GM19043 (cell line): ENCODE measurements at regions not wholly inside any gene's neighbourhood (a gene's known extent, or its start where the extent isn't known, plus 50 kb on each side); places are given as distances from the start of the nearest gene placed in this dataset.
"Not testable (repeated sequence)": the region's sequence is repeated elsewhere in the genome, so short reads cannot be mapped to it uniquely, and the experiment has no call there.

ENCODE experiments used
- ATAC-seq: cut with Tn5 transposase; IDR thresholded peaks from one replicate; pipeline ENCODE4 v1.9.1; 2021; ENCODE audit warnings: low read depth; ENCODE audit not compliant: unreplicated experiment

GRCh38 chr1:229156872-229157271, 114.0 kb upstream of the RAB4A start:
- ATAC-seq: no peak

GRCh38 chr1:229157480-229157879, 113.4 kb upstream of the RAB4A start:
- no peak for ATAC-seq

- no peak for ATAC-seq
Measured at GRCh38 chr1:229158341-229158921, 112.5 kb upstream of the RAB4A start.

- no peak for ATAC-seq
Measured at GRCh38 chr1:229158927-229159326, 112.0 kb upstream of the RAB4A start.

- no peak for ATAC-seq
Measured at GRCh38 chr1:229159668-229160544, 111.0 kb upstream of the RAB4A start.

- ATAC-seq: no peak
Measured at GRCh38 chr1:229161740-229162139, 109.2 kb upstream of the RAB4A start.

- no peak for ATAC-seq
Measured at GRCh38 chr1:229162825-229163515, 107.9 kb upstream of the RAB4A start.

GRCh38 chr1:229164348-229164747, 106.6 kb upstream of the RAB4A start:
- no peak for ATAC-seq

GRCh38 chr1:229164836-229165735, 105.8 kb upstream of the RAB4A start:
- no peak for ATAC-seq

- ATAC-seq: no peak
Measured at GRCh38 chr1:229167318-229167717, 103.6 kb upstream of the RAB4A start.

GRCh38 chr1:229169399-229169798, 101.5 kb upstream of the RAB4A start:
- ATAC-seq: no peak

- ATAC-seq: no peak
Measured at GRCh38 chr1:229170274-229170673, 100.6 kb upstream of the RAB4A start.

GRCh38 chr1:229170778-229171505, 100.0 kb upstream of the RAB4A start:
- ATAC-seq: no peak

GRCh38 chr1:229171934-229172333, 99.0 kb upstream of the RAB4A start:
- no peak for ATAC-seq

GRCh38 chr1:229173491-229174476, 97.1 kb upstream of the RAB4A start:
- ATAC-seq: not testable (repeated sequence)

GRCh38 chr1:229175297-229175696, 95.6 kb upstream of the RAB4A start:
- not testable (repeated sequence) for ATAC-seq

- not testable (repeated sequence) for ATAC-seq
Measured at GRCh38 chr1:229176457-229176856, 94.5 kb upstream of the RAB4A start.

- ATAC-seq: no peak
Measured at GRCh38 chr1:229180161-229180560, 90.8 kb upstream of the RAB4A start.

GRCh38 chr1:229181419-229181818, 89.5 kb upstream of the RAB4A start:
- ATAC-seq: no peak
